Osteocyte (in vitro differentiated cells): ENCODE measurements at regions not wholly inside any gene's neighbourhood (a gene's known extent, or its start where the extent isn't known, plus 50 kb on each side); places are given as distances from the start of the nearest gene placed in this dataset.

Experiments
- DNase-seq: peaks from one replicate; pipeline ENCODE4 v3.0.0; 2021; ENCODE audit warnings: mixed read lengths; ENCODE audit not compliant: unreplicated experiment; ENCODE audit errors: extremely low spot score
- H3K27ac Mint-ChIP-seq: one replicate; pipeline ENCODE4 v1.8.0; 2021; ENCODE audit warnings: mild to moderate bottlenecking, mixed read lengths; ENCODE audit not compliant: unreplicated experiment
- H3K27me3 Mint-ChIP-seq: one replicate; pipeline ENCODE4 v1.8.0; 2021; ENCODE audit warnings: mixed read lengths; ENCODE audit not compliant: unreplicated experiment
- H3K36me3 Mint-ChIP-seq: one replicate; pipeline ENCODE4 v1.8.0; 2021; ENCODE audit warnings: mixed read lengths; ENCODE audit not compliant: unreplicated experiment
- H3K4me1 Mint-ChIP-seq: one replicate; pipeline ENCODE4 v1.8.0; 2021; ENCODE audit warnings: mixed read lengths; ENCODE audit not compliant: unreplicated experiment
- H3K4me3 Mint-ChIP-seq: one replicate; pipeline ENCODE4 v1.8.0; 2021; ENCODE audit warnings: mild to moderate bottlenecking, moderate library complexity, mixed read lengths; ENCODE audit not compliant: unreplicated experiment
- H3K9me3 Mint-ChIP-seq: one replicate; pipeline ENCODE4 v1.8.0; 2021; ENCODE audit warnings: mixed read lengths; ENCODE audit not compliant: unreplicated experiment
- TF ChIP-seq, protein P1 (sequence below): fragments of 200-600 bp; sonication (generic); IDR thresholded peaks from 2 replicates; pipeline ENCODE4 v1.5.0; 2021; ENCODE audit warnings: antibody characterized with exemption, mild to moderate bottlenecking, moderate library complexity

DNA sequence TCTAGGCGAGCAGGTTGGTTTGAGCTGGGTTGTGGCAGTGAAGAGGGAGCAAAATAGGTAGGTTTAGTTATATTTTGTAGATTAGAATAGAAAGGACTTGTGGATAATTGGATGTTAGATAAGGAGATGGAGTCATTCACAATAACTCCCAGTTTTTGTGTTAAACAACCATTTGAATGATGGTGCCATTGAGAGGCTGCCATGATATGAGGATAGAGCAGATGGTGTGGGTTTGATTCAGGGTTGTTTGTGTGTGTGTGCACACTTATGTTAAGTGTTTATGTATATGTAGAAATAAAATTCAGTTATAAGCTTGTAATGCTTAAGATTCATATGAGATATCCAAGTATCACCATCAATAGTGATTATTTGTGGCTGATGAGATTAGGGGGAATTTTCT lies 166.6 kb downstream of the NXPE2 start:
- Mint-ChIP-seq H3K36me3 (no peaks in the 10 kb centered on the region), H3K4me1 (no peaks in the 10 kb centered on the region), H3K9me3 (no peaks in the 10 kb centered on the region), H3K27ac (no peak overlapping the region), H3K4me3 (no peak overlapping the region), H3K27me3 (no peaks in the 10 kb centered on the region)
- TF ChIP-seq, protein P1, sequence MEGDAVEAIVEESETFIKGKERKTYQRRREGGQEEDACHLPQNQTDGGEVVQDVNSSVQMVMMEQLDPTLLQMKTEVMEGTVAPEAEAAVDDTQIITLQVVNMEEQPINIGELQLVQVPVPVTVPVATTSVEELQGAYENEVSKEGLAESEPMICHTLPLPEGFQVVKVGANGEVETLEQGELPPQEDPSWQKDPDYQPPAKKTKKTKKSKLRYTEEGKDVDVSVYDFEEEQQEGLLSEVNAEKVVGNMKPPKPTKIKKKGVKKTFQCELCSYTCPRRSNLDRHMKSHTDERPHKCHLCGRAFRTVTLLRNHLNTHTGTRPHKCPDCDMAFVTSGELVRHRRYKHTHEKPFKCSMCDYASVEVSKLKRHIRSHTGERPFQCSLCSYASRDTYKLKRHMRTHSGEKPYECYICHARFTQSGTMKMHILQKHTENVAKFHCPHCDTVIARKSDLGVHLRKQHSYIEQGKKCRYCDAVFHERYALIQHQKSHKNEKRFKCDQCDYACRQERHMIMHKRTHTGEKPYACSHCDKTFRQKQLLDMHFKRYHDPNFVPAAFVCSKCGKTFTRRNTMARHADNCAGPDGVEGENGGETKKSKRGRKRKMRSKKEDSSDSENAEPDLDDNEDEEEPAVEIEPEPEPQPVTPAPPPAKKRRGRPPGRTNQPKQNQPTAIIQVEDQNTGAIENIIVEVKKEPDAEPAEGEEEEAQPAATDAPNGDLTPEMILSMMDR = no peak
- no peak for DNase-seq

DNA sequence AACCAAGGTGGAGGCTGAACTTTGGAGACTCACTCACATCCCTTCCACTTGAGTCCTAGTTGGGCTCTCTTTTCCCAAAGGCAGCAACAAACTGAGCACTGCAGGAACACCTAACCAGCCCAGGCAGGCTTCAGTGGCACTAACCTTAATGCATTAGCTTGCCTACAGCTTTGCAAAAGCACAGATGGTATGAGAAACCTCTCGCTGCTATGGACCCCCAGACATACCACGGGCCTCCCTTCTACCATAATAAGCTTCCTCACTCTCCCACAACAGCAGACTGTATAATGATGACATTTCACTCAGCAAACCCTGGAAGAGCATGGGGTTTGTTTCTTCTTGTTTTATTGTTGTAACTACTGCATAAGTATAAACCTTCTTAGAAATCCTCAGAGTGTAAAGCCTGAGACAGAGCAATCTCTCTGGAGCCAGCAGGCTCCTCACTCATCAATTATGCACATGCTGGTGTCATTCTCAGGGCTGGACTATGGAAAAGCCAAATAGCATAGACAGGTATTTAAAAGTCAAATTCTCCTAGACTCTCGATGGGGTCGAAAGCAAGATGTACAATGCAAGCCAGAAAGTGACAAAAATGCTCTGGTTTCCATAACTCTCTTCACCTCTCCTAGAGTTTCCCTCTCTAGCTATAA lies 167.6 kb downstream of the NXPE2 start:
- Mint-ChIP-seq H3K27ac (no peak overlapping the region), H3K27me3 (no peaks in the 10 kb centered on the region), H3K4me3 (no peak overlapping the region), H3K4me1 (no peaks in the 10 kb centered on the region), H3K36me3 (no peaks in the 10 kb centered on the region), H3K9me3 (no peaks in the 10 kb centered on the region)
- no peak for DNase-seq
- TF ChIP-seq, protein P1 = no peak

DNA sequence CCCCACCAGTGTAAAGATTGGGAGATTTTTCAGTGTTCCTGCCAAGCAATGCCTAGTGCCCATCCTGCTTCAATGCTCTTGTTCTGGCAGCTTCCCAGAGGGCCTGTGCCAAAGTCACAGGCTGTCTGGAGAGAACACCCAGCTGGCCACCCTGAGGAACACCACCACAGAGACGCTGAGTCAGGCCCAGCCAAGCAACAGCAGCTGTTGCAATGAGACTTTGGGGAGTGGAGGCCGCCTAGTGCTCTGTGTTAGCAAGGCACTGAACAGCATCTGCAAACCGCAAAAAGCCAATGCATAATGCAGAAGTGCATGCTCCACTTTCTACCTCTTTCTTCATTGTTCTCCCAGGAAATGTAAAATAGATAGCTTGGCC lies 168.1 kb downstream of the NXPE2 start:
- H3K9me3 Mint-ChIP-seq = no peaks in the 10 kb centered on the region
- no peak overlapping the region for H3K4me3 Mint-ChIP-seq
- TF ChIP-seq, protein P1 = no peak
- H3K36me3 Mint-ChIP-seq = no peaks in the 10 kb centered on the region
- H3K4me1 Mint-ChIP-seq = no peaks in the 10 kb centered on the region
- no peak for DNase-seq
- H3K27ac Mint-ChIP-seq = no peak overlapping the region
- H3K27me3 Mint-ChIP-seq = no peaks in the 10 kb centered on the region

DNA sequence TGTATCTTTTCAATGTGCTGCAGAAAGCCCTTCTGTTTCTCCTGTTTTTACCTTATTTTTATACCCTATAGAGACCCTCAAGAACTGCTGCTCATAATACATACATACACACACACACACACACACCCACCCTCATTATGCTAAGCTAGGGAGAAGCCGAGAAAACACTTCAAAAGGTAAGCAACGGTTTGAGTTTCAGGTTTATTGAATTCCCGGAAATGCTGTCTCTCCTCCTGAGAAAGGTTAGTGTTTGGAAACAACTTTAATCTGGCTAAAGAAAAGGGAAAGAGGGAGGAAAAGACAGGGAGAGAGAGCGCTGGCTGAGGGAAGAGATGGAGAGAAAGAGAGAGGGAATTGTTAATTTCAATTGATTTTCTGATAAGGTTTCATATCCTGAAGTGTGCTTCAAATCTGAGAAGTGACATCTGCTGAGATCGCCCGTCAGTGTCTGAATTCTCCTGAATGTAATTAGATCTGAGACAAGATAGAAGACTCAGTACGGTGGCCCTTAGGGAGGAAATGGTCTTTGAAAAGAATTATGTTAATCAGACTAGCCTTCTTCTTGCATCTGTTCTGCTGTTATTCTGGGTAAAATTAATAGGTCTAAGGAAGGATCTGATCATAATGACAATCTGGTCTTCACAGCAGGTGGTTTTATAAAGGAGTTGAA lies 169.1 kb downstream of the NXPE2 start:
- Mint-ChIP-seq H3K4me3 (no peak overlapping the region), H3K27ac (no peak overlapping the region), H3K27me3 (no peaks in the 10 kb centered on the region), H3K9me3 (no peaks in the 10 kb centered on the region), H3K36me3 (no peaks in the 10 kb centered on the region), H3K4me1 (no peaks in the 10 kb centered on the region)
- TF ChIP-seq, protein P1 = no peak
- DNase-seq = no peak

DNA sequence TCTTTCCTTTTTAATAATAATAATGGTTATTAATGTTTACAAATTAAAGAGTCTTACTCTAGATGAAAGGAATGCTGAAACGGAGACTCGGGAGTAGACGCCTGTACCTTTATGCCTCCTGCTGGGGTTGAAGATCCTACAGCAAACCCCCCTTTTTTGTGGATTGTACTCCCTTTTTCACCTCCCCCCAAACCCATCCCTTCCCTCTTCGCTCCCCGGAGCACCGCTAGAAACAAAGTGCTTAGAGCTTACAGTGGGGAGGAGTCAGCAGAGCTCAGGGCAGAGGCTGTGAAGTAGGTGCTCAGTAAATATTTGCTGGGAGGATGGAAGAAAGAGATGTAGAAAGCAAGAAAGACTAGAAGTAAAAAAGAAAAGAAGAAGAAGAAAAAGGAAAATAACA lies 169.7 kb downstream of the NXPE2 start:
- H3K36me3 Mint-ChIP-seq = no peaks in the 10 kb centered on the region
- TF ChIP-seq, protein P1 = no peak
- DNase-seq = no peak
- H3K4me1 Mint-ChIP-seq = no peaks in the 10 kb centered on the region
- no peak overlapping the region for H3K4me3 Mint-ChIP-seq
- H3K27ac Mint-ChIP-seq = no peak overlapping the region
- H3K9me3 Mint-ChIP-seq = no peaks in the 10 kb centered on the region
- H3K27me3 Mint-ChIP-seq = no peaks in the 10 kb centered on the region
